ENCODE measurements at regions not wholly inside any gene's neighbourhood (a gene's known extent, or its start where the extent isn't known, plus 50 kb on each side); places are given as distances from the start of the nearest gene placed in this dataset.

DNA sequence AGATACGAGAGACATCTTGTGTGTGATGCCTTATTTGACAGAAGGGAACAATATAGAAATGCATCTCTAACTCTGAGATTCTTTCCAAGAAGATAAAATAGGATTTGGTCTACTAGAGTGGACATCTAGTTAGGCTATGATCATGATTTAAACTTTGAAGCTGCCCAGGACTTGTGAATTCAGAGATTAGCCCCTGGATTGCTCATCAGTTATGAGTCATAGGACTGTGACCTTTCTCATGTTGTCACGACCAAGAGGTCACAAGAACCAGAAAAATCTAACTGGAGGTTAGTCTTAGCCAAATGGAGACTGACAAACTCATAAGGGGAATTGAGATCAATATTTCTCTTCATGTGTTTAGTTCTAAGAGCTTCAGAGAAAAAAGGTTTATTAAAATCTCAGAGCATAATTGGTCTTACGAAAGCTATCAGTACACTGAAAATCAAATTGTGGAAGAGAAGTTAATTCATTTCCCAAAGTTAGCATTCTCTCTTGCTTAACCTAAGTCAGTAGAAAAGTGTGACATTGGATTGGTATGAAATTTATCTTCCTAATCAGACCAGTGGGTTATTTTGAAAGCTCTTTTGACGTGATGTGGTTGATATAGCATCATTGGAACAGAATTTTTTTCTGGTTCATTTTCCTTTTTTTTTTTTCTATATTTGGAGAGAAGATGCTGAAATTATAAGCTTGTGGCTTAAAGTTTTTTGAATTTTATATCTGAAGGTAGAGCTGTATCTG lies 245.7 kb downstream of the RNF144B start:
- TF ChIP-seq, protein P1, sequence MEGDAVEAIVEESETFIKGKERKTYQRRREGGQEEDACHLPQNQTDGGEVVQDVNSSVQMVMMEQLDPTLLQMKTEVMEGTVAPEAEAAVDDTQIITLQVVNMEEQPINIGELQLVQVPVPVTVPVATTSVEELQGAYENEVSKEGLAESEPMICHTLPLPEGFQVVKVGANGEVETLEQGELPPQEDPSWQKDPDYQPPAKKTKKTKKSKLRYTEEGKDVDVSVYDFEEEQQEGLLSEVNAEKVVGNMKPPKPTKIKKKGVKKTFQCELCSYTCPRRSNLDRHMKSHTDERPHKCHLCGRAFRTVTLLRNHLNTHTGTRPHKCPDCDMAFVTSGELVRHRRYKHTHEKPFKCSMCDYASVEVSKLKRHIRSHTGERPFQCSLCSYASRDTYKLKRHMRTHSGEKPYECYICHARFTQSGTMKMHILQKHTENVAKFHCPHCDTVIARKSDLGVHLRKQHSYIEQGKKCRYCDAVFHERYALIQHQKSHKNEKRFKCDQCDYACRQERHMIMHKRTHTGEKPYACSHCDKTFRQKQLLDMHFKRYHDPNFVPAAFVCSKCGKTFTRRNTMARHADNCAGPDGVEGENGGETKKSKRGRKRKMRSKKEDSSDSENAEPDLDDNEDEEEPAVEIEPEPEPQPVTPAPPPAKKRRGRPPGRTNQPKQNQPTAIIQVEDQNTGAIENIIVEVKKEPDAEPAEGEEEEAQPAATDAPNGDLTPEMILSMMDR (IDR thresholded peaks at IDR 0.05) = no peak
- TF ChIP-seq POLR2AphosphoS5 (IDR thresholded peaks at IDR 0.05) (no peak), POLR2A (IDR thresholded peaks at IDR 0.05) (no peak), EP300 (IDR thresholded peaks at IDR 0.05) (no peak)

Measured in upper lobe of left lung (tissue), 4 donors.